Psoas muscle (tissue), 7 donors: ENCODE measurements at regions not wholly inside any gene's neighbourhood (a gene's known extent, or its start where the extent isn't known, plus 50 kb on each side); places are given as distances from the start of the nearest gene placed in this dataset.

Experiments
- ATAC-seq, 4 donors: fragments of 200-7000 bp; cut with Tn5 transposase; one replicate each; pipeline ENCODE4 v1.9.1; 2020; ENCODE audit warnings: moderate library complexity in 3 of 4, mild to moderate bottlenecking in 2 of 4
- DNase-seq, 2 donors: peaks; one replicate each; pipeline ENCODE4 v3.0.0-alpha.2; 2020
- H3K27ac ChIP-seq: fragments of 200-600 bp; one replicate; pipeline ENCODE4 v1.8.0; 2022
- H3K27me3 ChIP-seq, 3 donors: fragments of 200-600 bp in 1 of 3; one replicate each; pipeline versions ENCODE4 v1.6.1 to v1.8.0; 2013 to 2022; ENCODE audit warnings: low read length in 2 of 3, mild to moderate bottlenecking in 2 of 3, moderate library complexity in 1 of 3; ENCODE audit not compliant: insufficient read depth in 3 of 3
- H3K36me3 ChIP-seq, 2 donors: fragments of 200-600 bp in 1 of 2; one replicate each; pipeline versions ENCODE4 v1.6.1 to v1.8.0; 2013 to 2022; ENCODE audit warnings: low read depth in 1 of 2, mild to moderate bottlenecking in 1 of 2, moderate library complexity in 1 of 2; ENCODE audit not compliant: insufficient read depth in 1 of 2
- H3K4me1 ChIP-seq: fragments of 200-600 bp; one replicate; pipeline ENCODE4 v1.8.0; 2022
- H3K4me3 ChIP-seq: fragments of 200-600 bp; one replicate; pipeline ENCODE4 v1.8.0; 2022; ENCODE audit warnings: mild to moderate bottlenecking
- H3K9me3 ChIP-seq: fragments of 200-600 bp; one replicate; pipeline ENCODE4 v1.8.0; 2022
- WGBS, 3 donors: extraction: QIAGEN DNeasy Blood & Tissue Kit; methylation state at CpG; one replicate each; pipeline versions ENCODE4 v1.1.6 to v1.1.7; 2013; 5-methylcytosine and 5-hydroxymethylcytosine counted together
- intact Hi-C, 2 donors: fragments of 100-400 bp; cut with DNase I; formaldehyde crosslinking; loops; one replicate each; pipeline versions ENCODE4 v1.11.0 to v1.14.2; 2022
- TF ChIP-seq, protein P1 (sequence below): fragments of 200-600 bp; IDR thresholded peaks from one replicate; pipeline ENCODE4 v1.8.0; 2022; ENCODE audit warnings: antibody characterized with exemption
- donor health status: healthy with polysubstance abuse.
- donor health status: DM: no; HTN: no; CAD: no; lungs with moderate emphysema.
- donor health status: Bipolar disorder and iron deficiency.
- donor health status: healthy.
- donor health status: DM: yes; HTN: yes; CAD: no.
- donor health status: DM: no; HTN: no; CAD: no.
- donor health status: DM: yes; HTN: yes; CAD: no.

GRCh38 chr3:20350449-20350848, 164.4 kb upstream of the SGO1 start:
- Histone ChIP-seq H3K27me3 (no peaks in the 10 kb centered on the region), H3K4me1 (no peaks in the 10 kb centered on the region), H3K9me3 (no peaks in the 10 kb centered on the region), H3K36me3 (no peaks in the 10 kb centered on the region), H3K4me3 (no peak overlapping the region), H3K27ac (no peak overlapping the region)
- DNase-seq (no peak), ATAC-seq (no peak)
- TF ChIP-seq, protein P1, sequence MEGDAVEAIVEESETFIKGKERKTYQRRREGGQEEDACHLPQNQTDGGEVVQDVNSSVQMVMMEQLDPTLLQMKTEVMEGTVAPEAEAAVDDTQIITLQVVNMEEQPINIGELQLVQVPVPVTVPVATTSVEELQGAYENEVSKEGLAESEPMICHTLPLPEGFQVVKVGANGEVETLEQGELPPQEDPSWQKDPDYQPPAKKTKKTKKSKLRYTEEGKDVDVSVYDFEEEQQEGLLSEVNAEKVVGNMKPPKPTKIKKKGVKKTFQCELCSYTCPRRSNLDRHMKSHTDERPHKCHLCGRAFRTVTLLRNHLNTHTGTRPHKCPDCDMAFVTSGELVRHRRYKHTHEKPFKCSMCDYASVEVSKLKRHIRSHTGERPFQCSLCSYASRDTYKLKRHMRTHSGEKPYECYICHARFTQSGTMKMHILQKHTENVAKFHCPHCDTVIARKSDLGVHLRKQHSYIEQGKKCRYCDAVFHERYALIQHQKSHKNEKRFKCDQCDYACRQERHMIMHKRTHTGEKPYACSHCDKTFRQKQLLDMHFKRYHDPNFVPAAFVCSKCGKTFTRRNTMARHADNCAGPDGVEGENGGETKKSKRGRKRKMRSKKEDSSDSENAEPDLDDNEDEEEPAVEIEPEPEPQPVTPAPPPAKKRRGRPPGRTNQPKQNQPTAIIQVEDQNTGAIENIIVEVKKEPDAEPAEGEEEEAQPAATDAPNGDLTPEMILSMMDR: no peak
- intact Hi-C loops: no loop called here

GRCh38 chr3:20346916-20347315, 160.9 kb upstream of the SGO1 start:
- H3K27me3 ChIP-seq: no peaks in the 10 kb centered on the region
- no peaks in the 10 kb centered on the region for H3K9me3 ChIP-seq
- TF ChIP-seq, protein P1: no peak
- DNase-seq (no peak), ATAC-seq (no peak)
- H3K36me3 ChIP-seq: no peaks in the 10 kb centered on the region
- 88 to 93% (median 90%) methylated on average over 2 of the region's 2 CpGs for WGBS, 3 donors
- H3K27ac ChIP-seq: no peak overlapping the region
- intact Hi-C loops: loop anchor here in 1 of 2 donors (10.0 kb wide), 1 partner anchor 1768 kb away; no protein-coding TSS in a partner anchor
- H3K4me3 ChIP-seq: no peak overlapping the region
- no peaks in the 10 kb centered on the region for H3K4me1 ChIP-seq

GRCh38 chr3:20346369-20346768, 160.4 kb upstream of the SGO1 start:
- H3K4me3 ChIP-seq: no peak overlapping the region
- no peak overlapping the region for H3K27ac ChIP-seq
- TF ChIP-seq, protein P1: no peak
- no peaks in the 10 kb centered on the region for H3K9me3 ChIP-seq
- no peaks in the 10 kb centered on the region for H3K4me1 ChIP-seq
- no peaks in the 10 kb centered on the region for H3K27me3 ChIP-seq
- ATAC-seq (no peak), DNase-seq (no peak)
- intact Hi-C loops: loop anchor here in 1 of 2 donors (10.0 kb wide), 1 partner anchor 1768 kb away; no protein-coding TSS in a partner anchor
- 70 to 81% (median 76%) methylated on average over 1 of the region's 1 CpG for WGBS, 3 donors
- no peaks in the 10 kb centered on the region for H3K36me3 ChIP-seq

DNA sequence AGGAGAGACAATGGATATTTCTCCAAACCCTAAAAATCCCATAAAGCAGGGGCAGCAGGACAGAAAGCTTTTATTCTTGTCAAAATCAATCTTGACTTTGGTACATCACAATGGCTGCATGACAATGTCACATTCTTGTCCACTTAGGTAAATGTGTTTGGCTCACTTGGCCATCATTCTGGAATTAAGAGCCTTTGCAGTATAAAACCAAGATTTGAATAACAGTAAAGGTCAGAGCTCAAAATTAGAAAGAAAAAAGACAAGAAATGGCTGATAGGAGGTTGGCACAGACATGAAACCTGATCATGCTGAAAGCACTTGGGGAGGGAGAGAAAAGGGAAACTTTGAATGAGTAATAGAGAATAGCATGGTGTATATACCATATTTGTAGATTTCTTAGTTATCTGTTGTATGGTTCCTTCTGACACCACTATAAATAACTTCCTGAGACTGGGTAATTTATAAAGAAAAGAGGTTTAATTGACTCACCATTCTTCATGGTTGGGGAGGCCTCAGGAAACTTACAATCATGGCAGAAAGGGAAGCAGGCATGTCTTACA, 158.5 kb upstream of the SGO1 start:
- DNase-seq: no peak
- no peak overlapping the region for H3K4me3 ChIP-seq
- TF ChIP-seq, protein P1: no peak
- no peaks in the 10 kb centered on the region for H3K4me1 ChIP-seq
- no peaks in the 10 kb centered on the region for H3K27me3 ChIP-seq
- no peaks in the 10 kb centered on the region for H3K9me3 ChIP-seq
- no peak for ATAC-seq
- H3K27ac ChIP-seq: no peak overlapping the region
- intact Hi-C loops: loop anchor here (5.0 to 10.0 kb wide), 2 partner anchors 1770 to 1773 kb away; no protein-coding TSS in a partner anchor
- no peaks in the 10 kb centered on the region for H3K36me3 ChIP-seq

- 90 to 96% (median 94%) methylated on average over 3 of the region's 3 CpGs for WGBS, 3 donors
- TF ChIP-seq, protein P1: no peak
- Histone ChIP-seq H3K36me3 (no peaks in the 10 kb centered on the region), H3K4me3 (no peak overlapping the region), H3K9me3 (no peaks in the 10 kb centered on the region), H3K27me3 (no peaks in the 10 kb centered on the region), H3K27ac (no peak overlapping the region), H3K4me1 (no peaks in the 10 kb centered on the region)
- DNase-seq: no peak
- intact Hi-C loops: loop anchor here (5.0 to 10.0 kb wide), 2 partner anchors 1771 to 1774 kb away; no protein-coding TSS in a partner anchor
- ATAC-seq: no peak
Measured at GRCh38 chr3:20343790-20344189, 157.8 kb upstream of the SGO1 start.
